Astrocyte of the cerebellum (primary cell): ENCODE measurements at regions not wholly inside any gene's neighbourhood (a gene's known extent, or its start where the extent isn't known, plus 50 kb on each side); places are given as distances from the start of the nearest gene placed in this dataset.

ENCODE experiments used
- DNase-seq: peaks from one replicate; pipeline ENCODE4 v3.0.0-alpha.2; 2011; ENCODE audit warnings: low read depth
- H3K4me3 ChIP-seq: 2 replicates; pipeline ENCODE4 v1.5.1; 2011; ENCODE audit warnings: mild to moderate bottlenecking, low read depth, low read length, moderate library complexity
- in situ Hi-C: cut with HindIII; loops from 2 replicates; pipeline ENCODE4 v1.10.0; 2017; ENCODE audit warnings: low sequenced_read_pairs
- TF ChIP-seq, protein P1 (sequence below): IDR thresholded peaks from 2 replicates; pipeline ENCODE4 v1.5.1; 2012; ENCODE audit warnings: low read length, low read depth, moderate library complexity, mild to moderate bottlenecking; ENCODE audit errors: missing control alignments

DNA sequence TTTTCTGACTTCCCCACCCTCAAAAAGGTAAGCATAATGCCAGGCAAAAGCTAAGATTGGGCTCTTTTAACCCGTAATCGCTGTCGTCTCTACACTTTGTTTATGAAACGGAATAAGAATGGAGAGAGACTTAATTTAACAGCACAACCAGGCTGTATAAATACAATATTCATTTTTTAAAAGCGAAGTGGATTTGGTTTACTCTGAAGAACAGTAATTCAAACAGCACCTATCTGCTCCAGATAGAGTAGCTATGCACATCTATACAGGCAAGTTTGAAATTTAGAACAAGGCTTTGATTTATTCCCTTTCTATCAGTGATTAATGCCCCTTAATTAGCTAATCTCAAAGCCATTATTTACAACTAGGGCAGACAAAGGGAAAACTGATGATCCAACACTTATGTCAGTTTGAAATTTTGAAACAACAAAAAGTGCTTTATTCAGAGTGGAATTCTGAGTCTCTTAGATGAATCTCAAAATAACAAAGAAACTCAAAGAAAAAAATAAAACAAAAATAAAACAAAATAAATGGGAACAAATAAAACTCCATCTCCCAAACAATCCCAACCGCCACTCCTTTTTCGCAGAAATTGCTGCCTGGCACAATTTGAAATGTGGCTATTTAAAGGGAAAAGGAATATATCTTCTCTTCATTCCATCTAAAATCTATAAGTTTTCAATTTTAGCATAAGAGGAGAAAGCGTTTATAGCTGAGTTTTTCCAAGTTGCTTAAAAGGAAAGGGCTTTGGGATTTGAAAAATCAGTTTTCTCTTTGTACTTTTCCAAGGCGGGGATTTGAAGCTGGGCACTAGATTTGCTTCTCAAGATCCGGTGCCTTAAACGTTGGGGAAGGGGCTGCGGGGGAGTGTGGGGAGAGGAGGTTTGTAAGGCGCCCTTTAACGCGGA, 298.6 kb downstream of the PARP8 start:
- DNase-seq: no peak
- TF ChIP-seq, protein P1, sequence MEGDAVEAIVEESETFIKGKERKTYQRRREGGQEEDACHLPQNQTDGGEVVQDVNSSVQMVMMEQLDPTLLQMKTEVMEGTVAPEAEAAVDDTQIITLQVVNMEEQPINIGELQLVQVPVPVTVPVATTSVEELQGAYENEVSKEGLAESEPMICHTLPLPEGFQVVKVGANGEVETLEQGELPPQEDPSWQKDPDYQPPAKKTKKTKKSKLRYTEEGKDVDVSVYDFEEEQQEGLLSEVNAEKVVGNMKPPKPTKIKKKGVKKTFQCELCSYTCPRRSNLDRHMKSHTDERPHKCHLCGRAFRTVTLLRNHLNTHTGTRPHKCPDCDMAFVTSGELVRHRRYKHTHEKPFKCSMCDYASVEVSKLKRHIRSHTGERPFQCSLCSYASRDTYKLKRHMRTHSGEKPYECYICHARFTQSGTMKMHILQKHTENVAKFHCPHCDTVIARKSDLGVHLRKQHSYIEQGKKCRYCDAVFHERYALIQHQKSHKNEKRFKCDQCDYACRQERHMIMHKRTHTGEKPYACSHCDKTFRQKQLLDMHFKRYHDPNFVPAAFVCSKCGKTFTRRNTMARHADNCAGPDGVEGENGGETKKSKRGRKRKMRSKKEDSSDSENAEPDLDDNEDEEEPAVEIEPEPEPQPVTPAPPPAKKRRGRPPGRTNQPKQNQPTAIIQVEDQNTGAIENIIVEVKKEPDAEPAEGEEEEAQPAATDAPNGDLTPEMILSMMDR: no peak
- no peak overlapping the region for H3K4me3 ChIP-seq
- in situ Hi-C loops: no loop called here

GRCh38 chr5:50965654-50966375, 299.4 kb downstream of the PARP8 start:
- TF ChIP-seq, protein P1: no peak
- no peak for DNase-seq
- no peak overlapping the region for H3K4me3 ChIP-seq
- in situ Hi-C loops: no loop called here

- TF ChIP-seq, protein P1: no peak
- no peak for DNase-seq
- H3K4me3 ChIP-seq: no peak overlapping the region
- in situ Hi-C loops: no loop called here
Measured at GRCh38 chr5:50967009-50967562, 300.6 kb downstream of the PARP8 start.

GRCh38 chr5:50967563-50968355, 301.3 kb downstream of the PARP8 start:
- no peak overlapping the region for H3K4me3 ChIP-seq

DNA sequence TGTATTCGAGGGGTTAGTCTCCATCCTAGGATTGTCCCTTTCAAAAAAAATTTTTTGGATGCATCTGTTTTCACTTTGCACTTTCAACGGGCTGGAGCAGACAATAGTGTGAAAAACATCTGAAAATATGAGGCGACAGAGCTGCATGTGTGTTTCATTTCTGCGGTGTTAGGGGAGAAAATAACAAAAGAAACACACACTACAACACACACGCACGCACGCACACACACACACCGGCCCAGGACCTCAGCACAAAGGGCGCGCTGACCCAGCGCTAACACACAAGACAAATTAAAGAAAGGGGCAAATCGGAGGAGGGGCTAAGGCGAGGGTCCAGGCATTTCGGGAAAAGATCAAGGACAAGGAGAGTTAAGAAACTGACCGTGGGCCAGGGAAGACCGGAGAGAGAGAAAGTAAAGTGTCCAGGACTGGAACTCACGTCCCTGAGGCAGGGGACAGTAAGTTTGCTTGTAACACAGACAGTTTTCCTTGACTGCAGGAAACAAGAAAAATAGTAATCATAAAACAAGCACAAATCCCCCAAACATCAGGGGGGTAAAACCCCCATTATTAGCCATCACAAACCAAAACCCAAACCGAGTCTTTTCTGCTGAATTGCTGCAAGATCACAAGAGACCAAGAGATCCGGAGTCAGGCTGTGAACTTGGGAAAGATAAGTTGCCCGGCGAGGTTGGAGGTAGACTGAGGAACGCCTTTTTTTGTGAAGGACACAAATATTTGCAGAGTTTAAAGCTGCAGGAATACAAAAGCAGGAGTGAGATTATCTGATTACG, 302.1 kb downstream of the PARP8 start:
- DNase-seq: no peak
- TF ChIP-seq, protein P1: no peak
- in situ Hi-C loops: no loop called here
- H3K4me3 ChIP-seq: no peak overlapping the region

More at GRCh38 chr5:50967563-50968355, 301.3 kb downstream of the PARP8 start:
- no peak for DNase-seq
- in situ Hi-C loops: no loop called here
- TF ChIP-seq, protein P1: no peak
